A673 (cell line): ENCODE measurements at regions not wholly inside any gene's neighbourhood (a gene's known extent, or its start where the extent isn't known, plus 50 kb on each side); places are given as distances from the start of the nearest gene placed in this dataset.

Source experiments
- BruUV-seq: library from RNA; stranded (reverse); fragments of 400-500 nt; replicated peaks from 2 replicates; lab custom pipeline; 2021; lab: Mats Ljungman, UMichigan
- CTCF ChIA-PET: fragments of 300-600 bp; sonication (Branson Sonifier 250); formaldehyde crosslinking; loops from one replicate; lab custom pipeline; 2022; ENCODE audit warnings: antibody characterized with exemption; lab: Charles Lee
- POLR2A ChIA-PET: fragments of 300-600 bp; sonication (Branson Sonifier 250); formaldehyde crosslinking; loops from one replicate; lab custom pipeline; 2022; ENCODE audit warnings: antibody characterized with exemption; ENCODE audit not compliant: low non-redundant PET; lab: Charles Lee
- DNase-seq: peaks from one replicate; pipeline ENCODE4 v3.0.0-alpha.2; 2015; ENCODE audit warnings: low spot score
- H3K27ac ChIP-seq: fragments of 200-600 bp; sonication (generic); 2 replicates; pipeline ENCODE4 v1.5.1; 2016; ENCODE audit warnings: mixed run types, low read depth, mild to moderate bottlenecking, mixed read lengths, antibody characterized with exemption, low read length; ENCODE audit not compliant: poor library complexity, severe bottlenecking
- H3K27me3 ChIP-seq: fragments of 200-600 bp; sonication (generic); replicated peaks from 2 replicates; pipeline ENCODE4 v1.6.1; 2017; ENCODE audit warnings: mixed run types, low read depth, mild to moderate bottlenecking, mixed read lengths, antibody characterized with exemption, low read length; ENCODE audit not compliant: insufficient read depth, poor library complexity
- H3K36me3 ChIP-seq: fragments of 200-600 bp; sonication (generic); 2 replicates; pipeline ENCODE4 v1.6.1; 2016; ENCODE audit warnings: mixed run types, mild to moderate bottlenecking, mixed read lengths, antibody characterized with exemption, low read length; ENCODE audit not compliant: insufficient read depth, poor library complexity, severe bottlenecking
- H3K4me1 ChIP-seq: fragments of 200-600 bp; sonication (generic); 2 replicates; pipeline ENCODE4 v1.6.1; 2017; ENCODE audit warnings: mixed run types, mild to moderate bottlenecking, mixed read lengths, antibody characterized with exemption, low read length; ENCODE audit not compliant: insufficient read depth, poor library complexity, severe bottlenecking
- H3K4me3 ChIP-seq: fragments of 200-600 bp; sonication (generic); 2 replicates; pipeline ENCODE4 v1.5.1; 2016; ENCODE audit warnings: low read depth, mixed run types, mild to moderate bottlenecking, mixed read lengths, low read length; ENCODE audit not compliant: poor library complexity, severe bottlenecking
- H3K9me3 ChIP-seq: fragments of 200-600 bp; sonication (generic); 2 replicates; pipeline ENCODE4 v1.6.1; 2016; ENCODE audit warnings: mixed run types, low read depth, mild to moderate bottlenecking, mixed read lengths, antibody characterized with exemption, low read length; ENCODE audit not compliant: poor library complexity, severe bottlenecking
- EZH2 ChIP-seq: fragments of 200-600 bp; sonication (generic); IDR thresholded peaks from 2 replicates; pipeline ENCODE4 v1.6.1; 2017; ENCODE audit warnings: borderline replicate concordance, low read depth, mild to moderate bottlenecking, mixed read lengths, antibody characterized with exemption, low read length; ENCODE audit not compliant: poor library complexity, severe bottlenecking
- intact Hi-C: fragments of 100-400 bp; cut with micrococcal nuclease; formaldehyde crosslinking; loops from one replicate; pipeline ENCODE4 v1.10.0; 2022; ENCODE audit not compliant: unreplicated experiment
- TF ChIP-seq, protein P1 (sequence below): fragments of 300-800, 200-600 bp; sonication (generic); conservative IDR thresholded peaks from 2 replicates; pipeline ENCODE4 v1.5.1; 2017; ENCODE audit warnings: low read depth, mild to moderate bottlenecking, antibody characterized with exemption, low read length, moderate library complexity, mixed read lengths

- POLR2A ChIA-PET, result no interaction called here
- no peak overlapping the region for H3K27ac ChIP-seq
- H3K4me1 ChIP-seq, result no peaks in the 10 kb centered on the region
- DNase-seq, result no peak
- H3K36me3 ChIP-seq, result no peaks in the 10 kb centered on the region
- TF ChIP-seq EZH2, result no peak
- TF ChIP-seq, protein P1, sequence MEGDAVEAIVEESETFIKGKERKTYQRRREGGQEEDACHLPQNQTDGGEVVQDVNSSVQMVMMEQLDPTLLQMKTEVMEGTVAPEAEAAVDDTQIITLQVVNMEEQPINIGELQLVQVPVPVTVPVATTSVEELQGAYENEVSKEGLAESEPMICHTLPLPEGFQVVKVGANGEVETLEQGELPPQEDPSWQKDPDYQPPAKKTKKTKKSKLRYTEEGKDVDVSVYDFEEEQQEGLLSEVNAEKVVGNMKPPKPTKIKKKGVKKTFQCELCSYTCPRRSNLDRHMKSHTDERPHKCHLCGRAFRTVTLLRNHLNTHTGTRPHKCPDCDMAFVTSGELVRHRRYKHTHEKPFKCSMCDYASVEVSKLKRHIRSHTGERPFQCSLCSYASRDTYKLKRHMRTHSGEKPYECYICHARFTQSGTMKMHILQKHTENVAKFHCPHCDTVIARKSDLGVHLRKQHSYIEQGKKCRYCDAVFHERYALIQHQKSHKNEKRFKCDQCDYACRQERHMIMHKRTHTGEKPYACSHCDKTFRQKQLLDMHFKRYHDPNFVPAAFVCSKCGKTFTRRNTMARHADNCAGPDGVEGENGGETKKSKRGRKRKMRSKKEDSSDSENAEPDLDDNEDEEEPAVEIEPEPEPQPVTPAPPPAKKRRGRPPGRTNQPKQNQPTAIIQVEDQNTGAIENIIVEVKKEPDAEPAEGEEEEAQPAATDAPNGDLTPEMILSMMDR, result no peak
- intact Hi-C loops, result no loop called here
- H3K4me3 ChIP-seq, result no peak overlapping the region
- no peaks in the 10 kb centered on the region for H3K27me3 ChIP-seq
- BruUV-seq, result no TSS peak
- H3K9me3 ChIP-seq, result no peaks in the 10 kb centered on the region
- CTCF ChIA-PET, result interaction anchor here (0.7 kb wide), 1 partner anchor 70 kb away, joined by 7 read pairs; no protein-coding TSS in a partner anchor
These were observed 78.7 kb downstream of the RRM2 start for GRCh38 chr2:10201201-10201600.

DNA sequence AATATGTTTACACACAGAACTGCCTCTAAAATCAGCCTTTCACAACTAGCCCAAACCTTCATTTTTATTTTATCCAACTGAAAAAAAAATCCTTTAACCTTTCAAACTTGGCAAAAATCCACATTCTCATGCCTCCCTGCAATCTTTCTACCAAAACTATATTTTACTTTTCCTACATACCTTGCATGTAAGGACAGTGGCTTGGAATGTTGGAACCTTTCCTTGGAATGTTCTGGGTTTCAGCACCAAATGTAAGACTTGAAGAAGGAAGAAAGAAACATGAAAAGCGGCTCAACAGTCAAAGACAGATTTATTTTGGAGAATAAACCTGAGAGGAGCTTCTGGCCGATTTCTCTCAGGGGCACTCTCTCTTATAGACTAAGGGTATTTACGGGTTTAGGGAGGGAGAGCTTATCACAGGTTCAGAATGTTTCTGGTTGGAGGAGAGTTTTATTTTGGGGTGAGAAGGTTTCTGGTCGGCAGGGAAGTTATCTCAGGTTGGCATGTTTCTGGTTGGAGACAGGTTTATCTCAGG lies 79.7 kb downstream of the RRM2 start:
- POLR2A ChIA-PET, result no interaction called here
- Histone ChIP-seq H3K27me3 (no peaks in the 10 kb centered on the region), H3K4me1 (no peaks in the 10 kb centered on the region), H3K9me3 (no peaks in the 10 kb centered on the region), H3K4me3 (no peak overlapping the region), H3K27ac (no peak overlapping the region), H3K36me3 (no peaks in the 10 kb centered on the region)
- intact Hi-C loops, result no loop called here
- no TSS peak for BruUV-seq
- TF ChIP-seq EZH2, result no peak
- TF ChIP-seq, protein P1, result no peak
- CTCF ChIA-PET, result interaction anchor here (0.5 kb wide), 1 partner anchor 20 kb away, joined by 12 read pairs; no protein-coding TSS in a partner anchor
- no peak for DNase-seq

DNA sequence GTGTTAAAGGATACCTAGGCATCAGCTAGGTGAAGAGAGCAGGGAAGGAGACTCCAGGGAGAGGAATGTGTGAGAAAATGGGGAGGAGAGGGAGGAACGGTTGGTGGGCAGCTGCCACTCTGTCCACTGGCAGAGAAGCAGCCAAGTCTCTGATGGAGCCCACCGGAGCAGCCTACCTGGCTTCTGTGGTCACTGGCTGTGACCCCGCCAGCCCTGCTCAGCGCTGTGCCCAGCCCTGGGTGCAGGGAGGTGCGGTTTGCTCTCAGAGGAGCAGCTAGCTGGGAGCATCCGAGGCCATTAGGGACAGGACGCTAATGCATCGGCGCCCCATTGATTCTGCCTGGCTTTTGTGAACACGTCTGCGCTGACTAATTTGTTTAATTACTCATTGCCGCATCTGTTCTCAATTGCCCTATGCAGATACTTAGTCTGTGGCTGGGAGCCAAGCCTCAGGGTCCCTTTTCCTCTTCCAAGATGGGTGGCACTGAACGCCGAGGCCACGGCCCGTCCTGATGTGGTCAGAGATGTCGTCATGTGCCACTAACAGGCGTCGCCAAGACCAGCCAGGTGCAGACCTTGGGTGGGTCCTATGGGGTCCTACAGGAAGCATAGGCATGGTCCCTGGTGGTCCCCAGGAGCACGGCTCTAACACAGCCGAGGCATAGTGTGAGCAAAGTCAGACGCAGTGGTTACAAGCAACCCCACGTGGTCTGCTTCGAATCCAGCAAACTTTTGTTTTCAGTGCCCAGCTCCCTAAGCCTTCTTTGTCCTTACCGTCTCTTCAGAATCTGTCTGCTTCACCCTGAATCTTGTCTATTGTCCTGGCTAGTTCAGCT lies 82.0 kb downstream of the RRM2 start:
- ChIA-PET POLR2A (no interaction called here), CTCF (no interaction called here)
- intact Hi-C loops, result no loop called here
- no peaks in the 10 kb centered on the region for H3K27me3 ChIP-seq
- BruUV-seq, result no TSS peak
- no peak overlapping the region for H3K27ac ChIP-seq
- H3K4me1 ChIP-seq, result no peaks in the 10 kb centered on the region
- peak; percentile 26 for DNase-seq
- TF ChIP-seq, protein P1, result no peak
- no peak for TF ChIP-seq EZH2
- no peak overlapping the region for H3K4me3 ChIP-seq
- H3K9me3 ChIP-seq, result no peaks in the 10 kb centered on the region
- H3K36me3 ChIP-seq, result no peaks in the 10 kb centered on the region
